Activated T-cell treated with anti-CD3 and anti-CD28 coated beads for 48 hours (primary cell): ENCODE measurements at regions not wholly inside any gene's neighbourhood (a gene's known extent, or its start where the extent isn't known, plus 50 kb on each side); places are given as distances from the start of the nearest gene placed in this dataset.

Experiments
- DNase-seq: peaks from one replicate; pipeline ENCODE4 v3.0.0-alpha.2; 2020; ENCODE audit warnings: low read depth

DNA sequence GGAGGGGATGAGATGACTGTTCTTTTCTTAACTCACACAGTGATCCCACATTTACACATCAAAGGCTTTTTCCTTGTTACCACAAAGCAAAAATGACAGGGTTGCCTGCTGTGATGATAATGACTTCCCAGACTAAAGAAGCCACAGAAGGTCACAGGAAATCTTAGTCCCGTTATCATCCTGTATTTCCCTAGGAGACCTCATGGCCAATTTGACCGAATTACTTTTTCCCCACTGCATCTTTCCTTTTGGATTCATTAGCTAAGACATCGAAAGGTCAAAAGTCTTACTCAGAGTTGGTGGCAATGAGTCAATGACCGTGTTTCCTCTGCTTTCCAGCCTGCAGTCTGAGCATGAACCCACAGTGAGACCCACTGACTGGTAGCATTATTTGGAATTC is 130.1 kb upstream of the INHBA start:
- DNase-seq, result no peak

DNA sequence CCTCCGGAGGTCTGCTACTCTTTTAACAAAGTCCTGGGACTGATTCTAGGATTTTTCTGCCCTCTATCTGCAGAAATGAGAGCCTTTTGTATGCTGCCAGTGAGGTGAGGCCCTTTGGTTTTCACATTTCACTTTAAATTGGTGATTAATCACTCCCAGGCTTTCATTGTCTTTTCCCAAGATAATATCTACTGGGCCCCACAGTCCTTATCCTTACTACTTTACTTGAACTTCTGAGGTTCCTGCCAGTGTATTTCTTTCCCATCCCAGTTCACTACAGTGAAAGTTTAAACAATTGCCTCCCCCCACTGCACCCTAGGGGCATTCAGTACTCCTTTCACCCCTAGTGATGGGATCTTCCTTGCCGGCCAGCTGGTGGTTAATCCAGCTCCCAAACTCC is 127.4 kb upstream of the INHBA start:
- DNase-seq, result no peak

- DNase-seq, result no peak
These were observed 126.0 kb upstream of the INHBA start for GRCh38 chr7:41828911-41829310.

GRCh38 chr7:41826641-41827040 is 123.8 kb upstream of the INHBA start:
- DNase-seq, result no peak

GRCh38 chr7:41825927-41826480 is 123.1 kb upstream of the INHBA start:
- no peak for DNase-seq

DNA sequence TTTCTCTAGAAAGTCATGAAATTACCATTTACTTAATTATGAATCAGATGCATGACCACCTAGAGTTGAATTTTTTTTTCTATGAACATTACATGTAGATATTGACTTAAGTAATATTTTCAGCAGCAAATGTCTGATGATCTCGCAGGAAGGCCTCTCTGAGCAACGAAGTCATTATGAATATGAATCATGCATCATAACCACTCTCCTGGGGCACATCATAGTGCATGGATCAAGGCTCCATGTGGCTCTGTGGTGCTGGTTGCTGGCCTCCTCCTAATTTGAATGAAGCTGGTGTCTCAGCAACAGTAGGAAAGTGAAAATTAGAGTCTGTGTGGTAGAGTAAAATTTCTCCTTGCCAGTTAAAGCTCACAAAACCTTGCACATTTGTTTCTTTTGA is 121.4 kb upstream of the INHBA start:
- DNase-seq, result no peak

GRCh38 chr7:41822259-41822817 is 119.4 kb upstream of the INHBA start:
- DNase-seq, result no peak

GRCh38 chr7:41821521-41822213 is 118.8 kb upstream of the INHBA start:
- DNase-seq, result no peak

DNA sequence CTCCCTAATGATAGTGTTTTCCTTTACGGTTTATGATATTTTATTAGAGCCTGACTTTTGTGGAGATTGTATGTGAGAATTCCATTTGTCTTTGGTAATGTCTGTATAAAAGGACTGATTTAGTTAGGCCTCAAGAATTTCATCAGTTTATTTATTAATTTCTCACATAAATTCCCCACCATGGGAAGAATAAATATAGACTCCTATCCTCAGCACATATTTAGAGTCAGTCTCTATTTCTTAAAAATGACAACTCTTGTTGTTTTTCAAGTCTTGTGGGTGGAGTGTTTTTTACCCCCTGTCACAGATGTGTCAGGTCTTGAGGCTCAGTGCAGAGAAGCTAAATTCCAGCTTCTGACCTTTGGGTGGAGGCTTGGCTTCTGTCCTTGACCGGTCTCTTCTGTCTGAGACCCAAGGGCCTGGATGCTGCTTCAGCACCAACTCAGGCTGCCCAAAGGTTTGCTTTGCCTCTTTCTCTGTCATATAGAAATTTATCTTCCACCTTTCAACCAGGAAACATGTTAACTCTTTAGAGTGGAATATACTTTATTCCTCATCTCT is 117.3 kb upstream of the INHBA start:
- no peak for DNase-seq

- DNase-seq, result no peak
These were observed 116.8 kb upstream of the INHBA start for GRCh38 chr7:41819645-41820044.

DNA sequence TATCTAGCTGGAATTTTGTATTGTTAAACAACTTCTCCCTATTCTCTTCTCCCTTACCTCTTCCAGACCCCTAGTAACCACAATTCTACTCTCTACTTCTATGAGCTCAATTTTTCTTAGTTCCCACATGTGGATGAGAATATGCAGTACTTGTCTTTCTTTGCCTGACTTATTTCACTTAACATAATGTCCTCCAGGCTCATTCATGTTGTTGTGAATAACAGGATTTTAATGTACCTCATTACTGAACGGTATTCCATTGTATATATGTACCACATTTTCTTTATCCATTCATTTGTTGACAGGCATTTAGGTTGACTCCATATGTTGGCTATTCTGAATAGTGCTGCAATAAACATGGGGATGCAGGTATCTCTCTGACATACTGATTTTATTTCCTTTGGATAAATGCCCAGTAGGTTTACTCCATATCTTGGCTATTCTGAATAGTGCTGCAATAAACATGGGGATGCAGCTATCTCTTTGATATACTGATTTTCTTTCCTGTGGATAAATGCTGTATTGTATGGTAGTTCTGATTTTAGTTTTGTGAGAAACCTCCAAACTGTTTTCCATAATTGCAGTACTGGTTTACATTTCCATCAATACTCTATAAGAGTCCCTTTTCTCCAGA is 116.0 kb upstream of the INHBA start:
- no peak for DNase-seq

GRCh38 chr7:41817386-41817785 is 114.5 kb upstream of the INHBA start:
- no peak for DNase-seq

- DNase-seq, result no peak
These were observed 113.2 kb upstream of the INHBA start for GRCh38 chr7:41816111-41816510.

DNA sequence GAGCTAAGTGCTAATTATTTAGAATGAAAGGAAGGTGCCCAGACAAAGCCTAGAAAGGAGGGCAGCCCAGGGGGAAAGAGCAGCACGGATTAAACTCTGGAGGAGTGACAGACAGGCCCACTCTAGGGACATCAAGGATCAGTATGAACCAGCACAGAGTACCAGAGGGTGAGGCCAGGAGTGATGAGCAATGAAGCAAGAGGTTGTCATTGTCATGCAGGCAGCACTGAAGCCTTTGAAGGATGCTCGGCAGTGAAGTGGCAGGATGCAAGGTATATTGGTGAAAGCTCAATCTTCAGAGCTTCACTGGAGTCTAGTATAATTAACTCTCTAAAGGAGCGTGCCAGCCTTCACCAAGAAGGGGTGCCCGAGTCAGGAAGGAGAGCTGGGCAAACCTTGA is 112.0 kb upstream of the INHBA start:
- DNase-seq, result no peak

DNA sequence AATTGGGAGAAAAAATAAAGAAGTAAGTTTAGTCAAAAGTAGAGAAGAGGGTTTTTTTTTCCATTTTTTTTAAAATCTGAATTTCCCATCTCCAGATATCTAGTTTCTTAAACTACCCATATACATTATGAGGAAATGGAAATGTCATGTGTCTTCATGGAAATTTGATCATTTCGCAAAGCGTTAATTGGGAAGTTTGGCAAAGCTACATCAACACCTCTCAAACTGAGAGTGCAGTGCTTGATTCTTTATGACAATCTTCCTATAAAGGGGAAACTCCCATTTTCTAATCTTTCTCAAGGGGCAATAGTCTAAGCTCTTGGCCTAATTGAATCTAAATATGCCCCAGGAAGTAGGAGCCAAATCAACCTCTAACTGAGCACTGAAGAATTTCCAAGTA is 110.4 kb upstream of the INHBA start:
- no peak for DNase-seq

DNA sequence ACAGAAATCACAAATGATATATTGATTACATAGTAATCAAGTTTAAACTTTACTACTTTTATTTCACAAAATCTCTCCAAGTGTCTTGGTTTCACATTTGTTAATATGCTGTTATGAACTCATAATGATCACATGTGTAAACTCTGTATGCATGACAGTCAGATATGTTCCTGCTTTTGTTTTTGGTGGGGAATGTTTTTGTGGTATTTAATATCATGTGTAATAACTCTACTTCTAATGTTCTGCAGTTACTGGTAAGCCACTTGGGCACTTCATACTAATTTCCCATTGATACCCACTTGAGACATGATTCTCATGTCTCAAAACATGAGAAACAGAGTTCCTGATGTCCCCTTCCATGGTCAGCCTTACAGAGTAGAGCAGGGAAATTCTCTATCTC is 109.1 kb upstream of the INHBA start:
- DNase-seq, result no peak

- no peak for DNase-seq
These were observed 107.2 kb upstream of the INHBA start for GRCh38 chr7:41809940-41810576.

- DNase-seq, result no peak
These were observed 106.6 kb upstream of the INHBA start for GRCh38 chr7:41809529-41809939.

DNA sequence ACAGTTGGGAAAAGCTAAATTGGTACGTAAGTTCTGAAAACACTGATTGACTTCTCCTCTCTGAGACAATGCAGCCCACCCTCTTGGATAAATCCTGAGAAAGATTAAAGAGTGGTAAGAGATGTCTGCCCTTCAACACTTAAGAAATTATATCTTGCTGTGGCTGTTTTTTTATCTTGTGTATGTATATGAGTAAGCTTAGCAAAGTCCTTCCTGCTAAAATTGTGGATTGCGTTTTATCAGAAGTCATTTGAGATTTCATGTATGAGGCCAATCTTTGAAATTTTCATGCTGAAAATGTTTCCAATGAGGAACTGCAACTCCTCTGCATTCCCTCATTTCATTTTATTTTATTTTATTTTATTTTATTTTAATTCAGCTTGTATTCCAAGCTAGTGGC is 106.2 kb upstream of the INHBA start:
- no peak for DNase-seq

DNA sequence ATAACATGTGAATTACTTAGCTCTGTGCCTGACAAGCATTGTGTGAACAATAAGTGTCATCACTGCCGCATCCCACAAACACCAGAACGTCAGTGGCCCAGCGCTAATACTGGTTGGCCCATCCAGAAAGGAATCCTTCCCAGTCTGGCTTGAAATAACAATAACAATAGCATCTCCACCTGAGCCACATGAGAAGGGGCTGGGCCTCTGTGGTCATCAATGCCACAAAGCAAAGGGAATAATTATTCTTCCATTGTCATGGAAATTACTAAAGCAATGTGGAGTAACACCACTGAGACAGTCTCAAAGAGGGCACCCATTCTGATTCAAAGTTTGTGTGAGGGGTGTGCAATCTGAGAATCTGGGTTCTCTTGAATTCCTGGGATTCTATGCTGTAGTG is 105.7 kb upstream of the INHBA start:
- DNase-seq, result no peak

GRCh38 chr7:41803569-41803968 is 100.7 kb upstream of the INHBA start:
- no peak for DNase-seq

- DNase-seq, result no peak
These were observed 93.4 kb upstream of the INHBA start for GRCh38 chr7:41796331-41796730.
